Right lung (tissue), 2 donors: ENCODE measurements at regions not wholly inside any gene's neighbourhood (a gene's known extent, or its start where the extent isn't known, plus 50 kb on each side); places are given as distances from the start of the nearest gene placed in this dataset.

ENCODE experiments used
- DNase-seq, 2 donors: peaks; one replicate each; pipeline ENCODE4 v3.0.0-alpha.2; 2013

DNA sequence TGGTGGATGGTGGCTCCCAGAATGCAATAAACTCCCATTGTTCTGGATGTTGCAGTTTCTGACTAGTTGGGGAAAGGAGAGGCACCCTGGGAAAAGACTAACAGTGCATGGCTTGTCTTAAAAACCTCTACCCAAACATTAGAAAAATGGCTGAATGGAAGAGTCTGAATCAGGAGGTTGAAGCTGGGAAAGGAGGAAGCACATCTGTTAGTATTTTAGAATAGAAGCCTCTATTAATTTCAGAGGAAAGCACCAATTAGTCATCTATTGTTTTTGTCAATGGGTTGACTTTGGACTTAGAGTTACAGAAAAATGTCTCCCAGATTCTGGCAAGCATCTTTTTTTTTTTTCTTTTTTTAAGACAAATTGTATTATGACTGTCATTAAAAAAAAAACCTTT lies 56.1 kb upstream of the ELMO1 start:
- DNase-seq, result no peak

DNA sequence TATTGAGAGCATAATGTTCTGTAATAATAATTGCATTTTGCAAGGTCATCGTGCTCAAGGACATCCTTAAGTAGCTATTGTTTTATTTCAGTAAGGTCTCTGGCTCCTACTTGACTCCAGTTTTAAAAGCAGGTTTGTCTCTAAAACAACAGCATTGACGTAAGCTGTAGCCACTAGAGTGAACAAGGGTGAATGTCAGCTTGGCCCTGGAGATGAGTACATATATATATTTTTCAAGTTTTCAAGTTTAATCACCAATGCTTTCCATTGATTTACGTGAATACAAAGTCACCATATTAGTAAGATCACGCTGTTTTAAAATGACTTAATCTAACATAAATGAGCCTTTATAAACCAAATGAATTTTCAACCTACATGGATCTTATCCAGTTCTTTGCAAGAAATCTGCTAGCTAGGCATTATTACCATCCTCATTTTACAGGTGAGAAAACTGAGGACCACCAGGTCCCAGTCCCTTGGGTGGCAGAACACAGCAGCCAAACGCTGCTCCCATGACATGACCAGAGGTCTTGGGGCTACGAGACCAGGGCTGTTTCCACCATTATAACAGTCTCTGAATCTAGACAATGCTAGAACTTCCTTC lies 57.2 kb upstream of the ELMO1 start:
- no peak for DNase-seq

DNA sequence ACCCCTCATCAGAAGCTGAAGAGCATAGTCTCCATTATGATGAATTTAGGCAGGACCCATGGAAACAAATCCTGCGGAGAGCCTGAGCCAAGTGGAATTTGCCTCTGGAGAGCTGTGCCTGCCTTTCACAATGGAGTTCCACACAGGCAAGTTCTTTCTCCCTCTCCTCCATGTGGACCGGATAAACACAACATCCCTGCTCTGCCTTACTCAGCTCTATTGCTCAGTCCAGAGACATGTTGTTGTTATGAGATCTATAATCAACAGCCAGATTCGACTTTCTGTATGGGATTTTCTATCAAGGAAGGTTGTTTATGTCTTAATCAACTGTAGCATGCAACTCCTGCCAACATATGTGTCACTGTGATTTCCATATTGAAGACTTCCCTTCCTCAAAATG lies 59.5 kb upstream of the ELMO1 start:
- peak; percentile 43 to 48 for DNase-seq

DNA sequence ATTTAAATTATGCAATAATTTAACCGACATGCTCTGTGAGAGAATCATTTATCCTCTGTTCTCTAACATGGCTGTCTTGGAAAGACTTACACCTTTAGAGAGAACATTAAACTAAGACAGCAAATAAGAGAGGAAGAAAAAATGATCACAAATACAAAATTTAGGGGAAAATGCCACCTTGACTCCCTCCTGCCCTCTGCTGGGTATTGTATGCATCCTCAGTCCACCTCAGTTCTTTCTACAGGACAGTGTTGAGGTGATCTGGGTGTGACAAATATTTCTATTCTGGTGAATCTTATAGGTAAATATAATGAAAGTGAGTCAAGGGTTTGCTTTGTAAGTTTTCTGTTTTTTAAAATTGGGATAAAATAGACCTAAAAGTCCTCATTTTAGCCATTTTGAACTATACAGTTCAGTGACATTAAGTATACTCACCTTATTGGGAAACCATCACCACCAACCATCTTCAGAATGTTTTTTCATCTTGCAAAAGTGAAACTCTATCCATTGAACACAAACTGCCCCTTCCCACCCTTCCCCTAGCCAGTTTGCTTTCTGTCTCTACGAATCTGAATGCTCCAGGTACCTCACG lies 61.5 kb upstream of the ELMO1 start:
- no peak for DNase-seq

DNA sequence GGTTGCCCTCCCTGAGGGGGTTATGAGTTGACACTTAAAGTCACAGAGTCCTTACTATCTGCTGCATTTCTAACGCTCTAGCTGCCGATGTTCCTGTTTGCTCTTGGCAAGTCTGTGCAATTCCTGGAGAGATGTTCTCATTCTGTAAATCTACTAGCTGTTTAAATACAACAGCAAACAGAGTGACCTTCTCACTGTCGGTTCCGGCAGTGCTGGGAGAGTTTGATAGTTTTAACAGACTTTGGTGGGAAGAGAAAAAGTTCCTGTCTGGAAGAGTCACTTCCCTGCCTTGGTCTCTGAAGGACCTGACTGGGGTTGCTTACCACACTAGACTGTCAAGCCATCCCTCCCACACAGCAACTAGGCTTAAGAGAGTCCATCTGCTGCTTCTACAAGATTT lies 63.3 kb upstream of the ELMO1 start:
- DNase-seq, result no peak

DNA sequence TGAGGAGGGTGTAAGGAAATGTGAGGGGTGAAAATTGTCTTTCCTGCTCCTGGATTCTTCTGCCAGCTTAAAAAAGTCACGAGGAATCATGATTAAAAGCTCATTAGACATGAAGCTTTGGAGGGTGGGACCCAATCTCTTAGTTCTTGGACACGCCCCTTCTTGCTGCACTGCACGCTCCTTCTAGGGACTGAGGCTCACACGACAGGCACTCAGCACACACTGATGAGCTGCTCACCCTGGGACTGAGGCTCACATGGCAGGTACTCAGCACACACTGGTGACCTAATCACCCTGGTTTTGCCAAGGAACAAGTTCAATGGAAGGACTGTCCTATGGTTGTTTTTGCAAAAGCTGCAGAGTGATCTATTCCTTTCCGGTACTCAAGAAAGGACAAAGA lies 65.8 kb upstream of the ELMO1 start:
- no peak for DNase-seq

DNA sequence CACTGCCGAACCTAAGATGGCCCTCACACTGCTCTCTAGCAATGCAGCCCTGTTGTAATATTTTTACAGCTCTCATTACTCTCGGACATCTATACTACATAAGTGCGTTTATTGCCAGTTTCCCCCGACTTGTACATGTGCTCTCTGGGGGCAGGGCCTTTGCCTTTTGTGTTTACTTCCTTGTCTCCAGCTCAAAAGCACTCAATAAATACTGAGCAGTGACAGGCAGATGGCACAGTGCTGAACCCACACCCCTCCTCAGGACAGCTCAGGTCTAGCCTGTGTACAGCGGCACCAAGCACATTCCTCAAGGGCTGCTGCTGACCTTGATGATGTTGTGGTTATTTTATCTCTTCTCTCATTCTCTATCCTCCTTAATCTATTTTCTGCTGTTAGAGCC lies 68.0 kb upstream of the ELMO1 start:
- no peak for DNase-seq

DNA sequence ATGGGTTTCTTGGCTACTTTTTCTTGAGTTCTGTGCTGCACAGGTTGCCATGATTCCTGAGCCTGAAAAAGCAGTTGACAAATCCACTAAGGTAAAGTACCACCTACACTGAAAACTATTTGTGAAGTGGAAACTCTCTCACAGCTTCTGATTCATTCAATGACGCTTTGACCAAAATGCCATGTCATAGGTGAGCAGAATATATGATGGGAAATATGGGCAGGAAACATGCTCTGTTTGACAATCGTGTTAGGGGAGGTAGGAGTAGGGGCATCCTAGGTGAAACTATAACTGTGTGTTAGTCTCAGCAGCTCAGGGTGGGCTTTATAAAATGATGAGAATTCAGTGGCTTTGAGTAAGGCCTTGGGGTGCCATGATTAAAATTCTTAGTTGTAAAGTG lies 69.6 kb upstream of the ELMO1 start:
- DNase-seq, result no peak

DNA sequence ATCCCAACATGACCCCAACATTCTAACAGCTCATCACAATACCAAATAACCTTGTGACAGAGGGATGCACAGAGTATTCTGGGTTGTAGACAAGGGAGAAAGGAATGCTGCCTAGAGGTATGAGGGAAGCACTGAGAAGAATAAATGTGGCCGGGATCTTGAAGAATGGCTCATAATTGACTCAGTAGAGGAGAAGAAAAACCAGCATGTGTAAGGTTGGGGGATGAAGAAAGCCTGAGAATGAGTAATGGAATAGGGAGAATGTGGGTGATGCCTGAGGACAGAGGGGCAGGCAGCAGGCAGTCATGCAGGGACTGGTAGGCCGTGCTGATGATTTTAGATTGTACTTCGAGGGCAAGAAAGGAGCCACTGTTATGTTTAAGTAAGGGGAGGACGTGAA lies 75.4 kb upstream of the ELMO1 start:
- DNase-seq, result no peak

DNA sequence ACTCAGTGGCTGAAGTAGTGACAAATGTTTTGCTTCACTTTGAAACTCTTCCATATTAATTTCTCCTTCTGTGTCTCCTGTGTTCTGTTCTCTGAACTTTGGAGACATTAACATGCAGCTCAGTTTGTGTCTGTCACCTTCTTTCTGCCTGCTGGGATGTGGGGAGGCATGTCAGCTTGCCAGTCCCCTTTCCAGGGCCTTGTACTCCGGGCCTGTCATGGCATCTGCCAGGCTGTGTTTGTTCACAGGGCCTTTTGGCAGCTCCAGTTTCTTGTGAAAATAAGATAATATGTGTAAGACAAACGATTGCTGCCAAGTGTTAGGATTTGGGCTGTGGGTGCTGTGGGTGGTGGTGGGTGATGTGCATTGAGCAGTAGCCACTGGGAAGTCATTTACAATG lies 76.1 kb upstream of the ELMO1 start:
- DNase-seq, result no peak

DNA sequence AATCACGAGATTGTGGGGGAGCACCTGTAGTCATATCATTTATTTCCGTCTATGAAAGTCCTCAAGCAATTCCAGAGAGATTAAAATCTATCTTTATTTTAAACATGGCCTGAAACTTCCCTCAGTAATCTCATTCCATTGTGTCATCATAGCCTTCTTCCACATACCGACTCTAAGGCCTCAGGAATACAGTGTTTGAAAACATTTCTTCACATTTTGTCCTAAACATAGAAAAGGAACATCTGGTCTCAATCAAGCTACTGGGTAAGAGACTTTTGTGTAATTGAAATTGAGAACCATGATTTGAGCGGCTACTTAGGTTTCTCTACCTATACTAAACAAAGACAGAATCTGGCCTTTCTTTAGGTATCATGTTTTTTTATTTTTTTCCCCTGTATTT lies 78.0 kb upstream of the ELMO1 start:
- no peak for DNase-seq

DNA sequence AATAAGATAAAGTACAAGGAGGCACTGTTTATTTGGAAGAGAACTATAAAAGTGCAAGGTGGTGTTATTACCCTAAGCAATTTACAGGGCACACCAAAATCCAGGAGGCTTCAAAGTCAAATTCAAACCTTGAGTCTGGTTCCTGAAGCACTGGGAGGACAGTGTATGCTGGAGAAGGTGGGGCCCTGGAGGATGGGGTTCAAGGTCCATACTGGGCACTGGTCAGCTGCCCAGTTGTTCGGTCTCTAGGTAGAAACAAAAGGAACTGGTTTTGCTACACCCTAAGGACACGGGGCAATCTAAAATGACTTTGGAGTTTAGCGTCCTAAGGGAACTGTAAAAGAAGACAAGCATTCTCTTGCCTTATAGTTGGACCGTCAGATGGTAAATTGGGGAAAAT lies 78.4 kb upstream of the ELMO1 start:
- no peak for DNase-seq

DNA sequence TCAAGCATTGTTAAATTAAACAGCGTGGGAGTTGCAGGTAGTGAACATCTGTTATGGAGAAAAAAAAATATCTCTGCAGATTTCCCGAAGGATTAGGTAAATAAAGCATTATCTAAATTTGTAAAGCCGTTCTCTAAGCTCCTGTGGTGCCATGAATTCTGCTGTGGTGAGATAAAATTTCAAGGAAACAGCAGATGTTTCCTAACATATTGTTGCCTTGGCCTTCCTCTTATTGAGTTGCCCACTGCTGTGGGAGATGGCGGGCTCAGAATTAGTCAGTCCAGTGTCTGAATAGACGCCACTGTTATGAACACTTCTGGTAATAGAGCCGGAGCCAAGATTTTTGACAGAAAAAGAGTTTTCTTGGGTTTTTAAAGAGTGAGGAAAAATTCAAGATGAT lies 82.6 kb upstream of the ELMO1 start:
- no peak for DNase-seq

DNA sequence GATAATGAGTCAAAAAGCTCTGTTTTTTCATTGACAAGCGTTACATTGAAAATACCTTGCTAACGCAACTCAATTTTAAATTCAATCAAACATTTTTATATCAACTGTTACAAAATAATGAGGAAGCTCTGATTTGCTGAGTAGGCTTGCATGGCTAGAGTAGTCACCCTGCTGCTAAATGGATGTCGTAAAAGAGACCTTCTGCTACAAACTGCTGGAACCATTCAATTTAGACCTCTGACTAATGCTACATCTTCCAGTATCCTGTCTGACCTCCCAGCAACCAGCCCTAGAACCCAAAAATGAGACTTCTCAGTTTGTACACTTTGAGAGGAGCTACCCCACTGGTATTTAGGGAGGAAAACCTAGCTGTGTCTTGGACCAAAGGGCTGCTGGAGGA lies 84.0 kb upstream of the ELMO1 start:
- no peak for DNase-seq

DNA sequence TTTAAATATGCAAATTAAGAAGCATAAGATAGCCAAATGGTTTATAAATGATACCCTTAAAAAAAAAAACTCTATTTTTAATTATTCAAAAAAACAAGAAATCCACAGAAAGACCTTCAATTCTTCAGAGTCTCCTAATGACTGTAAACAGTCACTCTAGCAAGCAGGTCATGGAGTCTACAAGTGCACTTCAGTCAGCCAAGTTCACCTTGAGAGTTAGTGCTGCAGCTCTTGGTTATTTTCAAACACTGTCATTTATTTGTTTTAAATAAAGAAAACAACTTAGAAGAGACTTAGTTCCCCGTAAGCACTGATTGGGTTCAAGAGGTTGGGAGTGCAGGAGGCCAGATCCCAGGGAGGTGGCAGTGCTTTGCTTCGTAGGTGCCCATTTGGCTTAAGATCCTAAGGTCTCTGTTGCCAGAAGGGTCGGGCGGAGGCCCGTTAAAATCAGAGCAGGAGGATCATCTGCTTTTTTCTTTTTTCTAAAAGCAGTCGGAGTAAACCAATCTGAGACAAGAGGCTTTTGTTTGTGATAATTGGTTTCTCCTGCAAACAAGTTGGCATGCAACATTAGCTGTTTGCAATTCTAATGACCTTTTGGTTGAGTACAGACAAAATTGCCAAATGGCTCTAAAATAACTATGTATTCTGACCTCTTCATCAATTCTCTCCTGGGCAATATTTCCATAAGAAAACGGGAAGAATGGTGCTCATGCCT lies 86.4 kb upstream of the ELMO1 start:
- DNase-seq, result no peak

DNA sequence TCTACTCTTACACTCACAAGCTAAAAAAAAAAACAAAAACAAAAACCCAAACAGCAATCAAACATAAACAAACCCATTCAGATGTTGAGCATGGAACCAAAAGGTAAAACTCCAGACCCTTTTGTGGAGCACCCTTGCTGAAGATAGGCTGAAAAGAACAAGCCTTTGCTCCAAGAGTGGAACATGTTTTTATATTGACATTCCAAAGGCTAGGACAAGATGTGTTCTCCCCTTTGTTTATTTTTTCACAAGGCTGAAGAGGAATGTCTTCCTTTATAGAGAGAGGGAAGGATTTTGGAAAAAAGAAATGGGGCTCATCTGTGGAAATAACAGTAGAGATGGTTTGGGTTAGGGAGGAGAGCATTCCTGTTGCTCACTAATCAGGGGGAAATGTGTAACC lies 87.2 kb upstream of the ELMO1 start:
- DNase-seq, result no peak

DNA sequence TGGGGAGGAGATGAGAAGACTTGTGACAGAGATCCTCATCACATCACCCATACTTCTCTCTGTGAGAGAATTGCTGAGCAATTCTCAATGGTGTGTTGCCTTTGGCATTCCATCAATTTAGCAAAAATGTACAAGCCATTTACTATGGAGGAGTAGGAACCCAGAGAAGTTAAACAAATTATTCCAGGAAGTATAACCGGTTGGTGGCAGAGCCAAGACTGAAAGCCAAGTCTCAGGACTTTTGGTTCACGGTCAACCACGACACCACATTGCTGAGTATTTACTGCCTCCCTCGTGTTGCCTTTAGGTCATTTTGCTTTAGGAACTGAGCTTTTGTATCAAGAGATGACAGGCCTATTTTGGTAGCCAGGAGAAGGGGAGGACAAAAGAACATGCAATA lies 88.0 kb upstream of the ELMO1 start:
- DNase-seq, result no peak

DNA sequence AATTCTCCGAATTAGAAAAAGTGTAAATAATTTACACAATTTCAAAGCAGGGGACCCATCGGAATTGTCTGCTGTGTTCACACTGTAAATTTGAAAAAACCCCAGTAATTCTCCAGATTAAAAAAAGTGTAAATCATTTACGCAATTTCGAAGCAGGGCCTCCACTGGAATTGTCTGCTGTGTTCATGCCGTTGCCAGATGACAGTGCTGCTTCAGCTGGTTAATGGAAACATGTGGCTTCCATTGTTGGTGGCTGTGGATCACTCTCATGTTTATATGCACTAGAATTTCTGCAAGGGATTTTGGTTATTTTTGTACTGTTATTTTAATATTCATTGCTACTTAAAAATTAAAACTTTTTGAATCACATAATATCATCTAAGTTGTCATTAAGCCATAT lies 88.8 kb upstream of the ELMO1 start:
- DNase-seq, result no peak

DNA sequence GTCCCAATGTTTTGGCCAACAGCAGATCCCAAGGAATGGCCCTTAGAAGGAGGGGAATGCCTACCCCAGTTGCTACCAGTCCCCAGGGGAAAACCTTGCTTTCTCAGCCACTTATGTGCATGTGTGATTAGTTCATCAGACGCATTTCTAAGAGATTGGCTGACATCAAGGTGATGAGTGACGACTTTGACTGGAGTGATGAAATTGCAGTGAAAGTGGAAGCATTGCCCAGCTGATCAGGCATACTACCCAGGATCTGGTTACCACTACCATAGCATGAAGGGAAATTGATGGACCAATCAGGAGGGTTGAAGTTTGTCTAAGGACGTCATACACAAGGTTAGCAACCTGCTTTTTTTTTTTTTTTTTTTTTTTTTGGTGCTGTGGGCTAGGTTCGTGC lies 90.3 kb upstream of the ELMO1 start:
- no peak for DNase-seq

DNA sequence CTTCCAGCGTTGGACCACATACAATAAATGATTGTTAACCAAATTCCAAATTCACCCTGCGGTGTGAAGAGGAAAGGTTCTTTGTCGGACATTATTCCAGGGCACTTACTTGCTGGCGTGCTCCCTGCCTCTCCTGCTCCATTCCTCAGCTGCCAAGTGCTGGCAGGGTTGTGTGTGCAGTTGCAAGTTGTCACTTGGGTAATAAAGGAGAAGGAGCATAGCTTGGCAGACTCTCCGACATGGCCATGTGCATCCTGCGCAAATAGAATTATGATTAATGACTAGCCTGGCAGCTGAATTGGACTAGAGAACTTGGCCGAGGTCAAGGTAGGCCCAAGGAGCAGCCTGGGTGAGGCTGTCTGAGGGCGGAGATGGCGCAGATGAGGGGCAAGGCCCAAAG lies 92.3 kb upstream of the ELMO1 start:
- no peak for DNase-seq

DNA sequence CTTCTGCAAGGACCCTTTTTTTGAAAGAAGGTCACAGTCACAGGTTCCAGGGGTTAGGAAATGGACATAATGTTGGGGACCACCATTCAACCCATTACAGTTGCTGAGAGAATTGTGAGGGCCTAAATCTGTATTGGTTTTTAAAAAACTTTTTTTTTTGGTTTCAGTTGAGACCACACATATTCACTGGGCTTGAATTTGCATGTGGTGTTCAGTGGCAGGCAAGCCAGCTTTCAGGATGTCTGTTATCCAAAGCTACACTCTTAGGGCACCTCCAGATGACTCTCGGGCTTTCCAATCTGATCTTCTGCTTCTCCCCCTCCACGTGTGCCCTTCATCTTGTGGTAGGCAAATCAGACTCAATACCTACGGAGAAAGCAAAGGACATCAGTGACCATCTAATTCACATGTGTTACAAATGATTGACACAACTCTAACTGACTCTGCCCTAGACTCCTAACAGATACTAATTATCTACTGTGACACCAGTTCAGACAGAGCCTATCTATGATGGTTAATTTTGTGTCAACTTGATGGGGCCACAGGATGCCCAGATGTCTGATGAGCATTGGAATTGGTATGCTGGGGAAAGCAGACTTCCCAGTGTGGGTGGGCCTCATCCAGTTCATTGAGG lies 93.3 kb upstream of the ELMO1 start:
- DNase-seq, result no peak

DNA sequence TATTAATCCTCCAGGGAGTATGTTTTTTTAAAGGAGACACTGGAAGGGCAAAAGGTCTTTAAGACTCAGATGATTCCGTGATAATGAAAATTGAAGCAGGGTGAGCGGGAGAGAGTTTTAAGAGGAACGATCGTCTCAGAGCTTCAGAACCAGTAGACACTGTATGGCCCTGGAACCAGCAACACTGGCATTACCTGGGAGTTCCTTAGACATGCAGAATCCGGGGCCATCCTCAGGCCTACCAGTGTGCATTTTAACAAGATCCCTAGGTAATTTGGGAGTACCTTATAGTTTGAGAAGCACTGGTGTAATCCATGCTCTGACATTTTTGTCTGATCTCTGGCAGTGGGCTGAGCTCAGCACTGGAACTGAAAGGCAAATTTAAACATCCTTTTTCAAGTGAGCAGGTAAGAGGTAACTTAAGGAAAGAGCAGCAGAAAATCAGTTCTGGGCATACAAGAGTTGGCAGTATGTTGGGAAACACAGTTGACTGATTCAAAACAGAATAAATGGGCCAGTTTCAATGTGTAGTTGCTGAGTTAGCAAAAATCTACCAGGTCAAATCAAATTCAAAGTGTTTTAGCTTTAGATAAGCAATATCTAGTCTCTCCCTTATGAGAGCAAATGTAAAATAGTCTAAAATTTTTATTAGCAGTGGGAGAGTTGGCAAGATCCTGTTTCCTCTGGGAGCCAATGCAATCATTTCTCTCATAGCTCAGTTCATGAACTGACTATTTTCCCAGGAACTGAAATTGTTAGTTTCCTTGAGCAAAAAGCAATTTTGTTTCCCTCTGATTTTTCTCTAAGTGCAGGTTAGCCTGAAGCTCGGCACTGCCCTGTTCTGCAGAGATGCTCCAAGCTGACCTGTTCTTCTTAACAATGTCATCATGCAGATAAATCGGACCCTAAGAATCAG lies 97.2 kb upstream of the ELMO1 start:
- DNase-seq, result no peak
